ENCODE measurements at regions not wholly inside any gene's neighbourhood (a gene's known extent, or its start where the extent isn't known, plus 50 kb on each side); places are given as distances from the start of the nearest gene placed in this dataset.

- Histone ChIP-seq H3K27ac (replicated peaks) (no peak overlapping the region), H3K4me3 (replicated peaks; ENCODE audit: insufficient read depth, low read length) (no peak overlapping the region)
- no peak for DNase-seq (ENCODE audit: low read depth in 1 of 2, low spot score in 1 of 2)
Observed at GRCh38 chr1:201625226-201625761, 86.4 kb downstream of the NAV1 start.

DNA sequence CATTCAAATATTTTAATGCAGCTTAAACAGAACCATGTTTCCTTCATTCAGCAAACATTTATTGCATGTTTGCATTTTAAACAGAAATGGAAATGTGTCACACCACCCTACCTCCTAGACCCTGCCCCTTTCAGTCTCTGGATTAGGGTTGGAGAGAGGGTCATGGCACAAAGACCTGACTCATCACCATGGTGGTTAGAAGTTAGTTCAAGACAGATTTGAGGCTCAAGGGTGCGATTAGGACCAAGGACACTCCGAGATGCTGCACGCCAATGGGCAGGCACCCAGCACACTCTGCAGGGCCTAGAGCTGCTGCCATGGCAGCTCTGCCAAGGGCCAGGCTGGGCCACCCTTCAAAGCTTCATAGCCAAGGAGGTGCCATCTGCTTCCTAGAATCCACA, 86.9 kb downstream of the NAV1 start:
- DNase-seq (ENCODE audit: low read depth in 1 of 2, low spot score in 1 of 2) = no peak
- TF ChIP-seq REST (IDR thresholded peaks at IDR 0.05; ENCODE audit: insufficient replicate concordance, low read depth) = no peak
- no peak for TF ChIP-seq SPI1 (IDR thresholded peaks at IDR 0.05; ENCODE audit: borderline replicate concordance, low read depth)
- TF ChIP-seq GABPA (IDR thresholded peaks at IDR 0.05; ENCODE audit: low read depth) = no peak
- TF ChIP-seq, protein P1, sequence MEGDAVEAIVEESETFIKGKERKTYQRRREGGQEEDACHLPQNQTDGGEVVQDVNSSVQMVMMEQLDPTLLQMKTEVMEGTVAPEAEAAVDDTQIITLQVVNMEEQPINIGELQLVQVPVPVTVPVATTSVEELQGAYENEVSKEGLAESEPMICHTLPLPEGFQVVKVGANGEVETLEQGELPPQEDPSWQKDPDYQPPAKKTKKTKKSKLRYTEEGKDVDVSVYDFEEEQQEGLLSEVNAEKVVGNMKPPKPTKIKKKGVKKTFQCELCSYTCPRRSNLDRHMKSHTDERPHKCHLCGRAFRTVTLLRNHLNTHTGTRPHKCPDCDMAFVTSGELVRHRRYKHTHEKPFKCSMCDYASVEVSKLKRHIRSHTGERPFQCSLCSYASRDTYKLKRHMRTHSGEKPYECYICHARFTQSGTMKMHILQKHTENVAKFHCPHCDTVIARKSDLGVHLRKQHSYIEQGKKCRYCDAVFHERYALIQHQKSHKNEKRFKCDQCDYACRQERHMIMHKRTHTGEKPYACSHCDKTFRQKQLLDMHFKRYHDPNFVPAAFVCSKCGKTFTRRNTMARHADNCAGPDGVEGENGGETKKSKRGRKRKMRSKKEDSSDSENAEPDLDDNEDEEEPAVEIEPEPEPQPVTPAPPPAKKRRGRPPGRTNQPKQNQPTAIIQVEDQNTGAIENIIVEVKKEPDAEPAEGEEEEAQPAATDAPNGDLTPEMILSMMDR (IDR thresholded peaks at IDR 0.05; ENCODE audit: insufficient read depth, low read length) = no peak
- TF ChIP-seq POLR2AphosphoS5 (IDR thresholded peaks at IDR 0.05; ENCODE audit: low read depth) = no peak
- Histone ChIP-seq H3K27ac (replicated peaks) (no peak overlapping the region), H3K27me3 (ENCODE audit: insufficient read depth, poor library complexity, severe bottlenecking) (peaks cover 2% of the 10 kb centered on the region), H3K4me3 (replicated peaks; ENCODE audit: insufficient read depth, low read length) (no peak overlapping the region)

More at GRCh38 chr1:201625226-201625761, 86.4 kb downstream of the NAV1 start:
- peaks cover 2% of the 10 kb centered on the region for H3K27me3 ChIP-seq (ENCODE audit: insufficient read depth, poor library complexity, severe bottlenecking)
- TF ChIP-seq GABPA (IDR thresholded peaks at IDR 0.05; ENCODE audit: low read depth) (no peak), REST (IDR thresholded peaks at IDR 0.05; ENCODE audit: insufficient replicate concordance, low read depth) (no peak), SPI1 (IDR thresholded peaks at IDR 0.05; ENCODE audit: borderline replicate concordance, low read depth) (no peak), POLR2AphosphoS5 (IDR thresholded peaks at IDR 0.05; ENCODE audit: low read depth) (no peak)
- TF ChIP-seq, protein P1 (IDR thresholded peaks at IDR 0.05; ENCODE audit: insufficient read depth, low read length) = no peak

DNA sequence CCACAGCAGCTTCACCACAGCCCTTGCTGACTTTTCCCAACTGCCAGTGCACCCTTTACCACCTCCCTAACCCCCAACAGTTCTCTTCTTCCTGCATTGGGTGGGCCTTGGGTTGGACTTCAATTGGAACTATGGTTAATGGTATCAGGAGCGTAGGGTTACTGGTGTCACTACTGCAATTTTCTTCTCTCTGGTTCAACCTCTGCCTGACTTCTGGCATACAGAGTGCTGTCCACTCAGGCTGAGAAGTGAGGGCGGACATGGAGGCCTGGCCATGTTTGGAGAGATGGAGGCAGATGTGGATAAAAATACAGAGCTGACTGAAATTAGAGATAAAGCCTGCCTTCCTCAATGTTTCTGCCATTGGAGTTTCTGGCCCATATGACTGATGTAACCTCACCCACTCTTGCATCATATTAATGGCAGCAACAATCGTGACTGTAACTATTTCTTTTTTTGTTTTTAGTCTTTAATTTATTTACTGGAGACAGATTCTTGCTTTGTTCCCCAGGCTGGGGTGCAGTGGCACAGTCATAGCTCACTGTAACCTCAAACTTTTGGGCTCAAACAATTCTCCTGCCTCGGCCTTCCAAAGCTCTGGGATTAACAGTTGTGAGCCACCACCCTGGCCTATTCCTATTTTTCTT, 87.8 kb downstream of the NAV1 start:
- DNase-seq (ENCODE audit: low read depth in 1 of 2, low spot score in 1 of 2) = no peak
- no peak overlapping the region for H3K4me3 ChIP-seq (replicated peaks; ENCODE audit: insufficient read depth, low read length)
- no peak for TF ChIP-seq SPI1 (IDR thresholded peaks at IDR 0.05; ENCODE audit: borderline replicate concordance, low read depth)
- TF ChIP-seq, protein P1 (IDR thresholded peaks at IDR 0.05; ENCODE audit: insufficient read depth, low read length) = no peak
- no peak for TF ChIP-seq POLR2AphosphoS5 (IDR thresholded peaks at IDR 0.05; ENCODE audit: low read depth)
- TF ChIP-seq REST (IDR thresholded peaks at IDR 0.05; ENCODE audit: insufficient replicate concordance, low read depth) = no peak
- no peak for TF ChIP-seq GABPA (IDR thresholded peaks at IDR 0.05; ENCODE audit: low read depth)
- no peaks in the 10 kb centered on the region for H3K27me3 ChIP-seq (ENCODE audit: insufficient read depth, poor library complexity, severe bottlenecking)
- H3K27ac ChIP-seq (replicated peaks) = no peak overlapping the region

All from HL-60 (cell line).